Adrenal gland (tissue), 5 donors: ENCODE measurements at regions not wholly inside any gene's neighbourhood (a gene's known extent, or its start where the extent isn't known, plus 50 kb on each side); places are given as distances from the start of the nearest gene placed in this dataset.

ENCODE experiments used
- CTCF ChIP-seq, 6 experiments: fragments of 450-650 bp in 4 of 6; fragments of 200-600 bp in 2 of 6; sonication (generic) in 1 of 6; IDR thresholded peaks; 1 replicate in 5 of 6; 2 replicates in 1 of 6; pipeline versions ENCODE4 v1.5.1 to v1.8.0; 2016 to 2021; ENCODE audit warnings: antibody characterized with exemption in 6 of 6, mild to moderate bottlenecking in 2 of 6, moderate library complexity in 1 of 6
- POLR2A ChIP-seq, 2 donors: fragments of 450-650 bp; IDR thresholded peaks; one replicate each; pipeline ENCODE4 v1.6.1; 2017; ENCODE audit warnings: antibody characterized with exemption in 2 of 2, mild to moderate bottlenecking in 2 of 2, moderate library complexity in 1 of 2
- donor health status: DM: no; HTN: no; CAD: no.

DNA sequence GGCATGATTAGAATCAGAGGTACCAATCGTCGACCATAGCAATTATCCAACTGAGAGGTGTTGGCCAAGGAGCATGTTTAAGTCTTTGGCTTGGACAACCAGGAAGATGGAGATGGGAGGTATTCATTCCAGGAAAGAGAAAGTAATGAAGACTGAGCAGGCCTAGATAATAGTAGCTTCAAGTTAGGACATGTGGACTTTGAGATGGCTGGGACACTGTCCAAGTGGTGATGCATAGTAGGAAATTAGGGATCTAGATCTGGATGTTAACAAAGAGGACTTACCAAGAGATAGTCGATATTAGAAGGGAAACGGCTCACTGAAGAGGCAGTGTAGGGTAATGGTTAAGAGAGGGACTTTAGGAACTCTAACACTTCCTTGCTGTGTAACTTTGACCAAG lies 266.7 kb downstream of the FAM76B start:
- TF ChIP-seq CTCF (IDR thresholded peaks at IDR 0.05) = no peak
- TF ChIP-seq POLR2A (IDR thresholded peaks at IDR 0.05) = no peak
